Common myeloid progenitor, CD34-positive (primary cell): ENCODE measurements at regions not wholly inside any gene's neighbourhood (a gene's known extent, or its start where the extent isn't known, plus 50 kb on each side); places are given as distances from the start of the nearest gene placed in this dataset.

Experiments used
- CTCF ChIA-PET: fragments of 350-600 bp; sonication (Branson Sonifier 250); formaldehyde crosslinking; loops from one replicate; lab custom pipeline; 2021; ENCODE audit warnings: antibody characterized with exemption; lab: Charles Lee
- POLR2A ChIA-PET: fragments of 350-600 bp; sonication (Branson Sonifier 250); formaldehyde crosslinking; loops from one replicate; lab custom pipeline; 2021; ENCODE audit warnings: antibody characterized with exemption; lab: Charles Lee
- DNase-seq, 3 donors: peaks; one replicate each; pipeline versions ENCODE4 v3.0.0 to v3.0.0-alpha.2; 2013
- H3K27ac ChIP-seq, 2 experiments: 1 replicate in 1 of 2; 2 replicates in 1 of 2; pipeline ENCODE4 v1.7.0; 2013; ENCODE audit warnings: inconsistent platforms in 2 of 2, low read length in 2 of 2, mild to moderate bottlenecking in 2 of 2, low read depth in 1 of 2, moderate library complexity in 1 of 2; ENCODE audit not compliant: severe bottlenecking in 2 of 2, insufficient read depth in 1 of 2, poor library complexity in 1 of 2
- H3K27me3 ChIP-seq, 5 experiments: replicated peaks in 2 of 5; 1 replicate in 3 of 5; 2 replicates in 2 of 5; pipeline versions ENCODE4 v1.6.1 to v1.7.0; 2013; ENCODE audit warnings: low read length in 4 of 5, mild to moderate bottlenecking in 2 of 5, moderate library complexity in 2 of 5, inconsistent platforms in 1 of 5; ENCODE audit not compliant: insufficient read depth in 5 of 5, control insufficient read depth in 4 of 5
- H3K36me3 ChIP-seq, 4 experiments: 1 replicate in 2 of 4; 2 replicates in 2 of 4; pipeline versions ENCODE4 v1.6.1 to v1.7.0; 2013; ENCODE audit warnings: low read length in 3 of 4, control low read depth in 1 of 4, mild to moderate bottlenecking in 1 of 4; ENCODE audit not compliant: control insufficient read depth in 4 of 4, insufficient read depth in 4 of 4
- H3K4me1 ChIP-seq, 4 experiments: 1 replicate in 3 of 4; 2 replicates in 1 of 4; pipeline versions ENCODE4 v1.6.1 to v1.7.1; 2013; ENCODE audit warnings: low read length in 3 of 4, mild to moderate bottlenecking in 3 of 4, control low read depth in 1 of 4, inconsistent platforms in 1 of 4, moderate library complexity in 1 of 4; ENCODE audit not compliant: control insufficient read depth in 4 of 4, insufficient read depth in 4 of 4; ENCODE audit errors: control extremely low read depth in 1 of 4
- H3K4me3 ChIP-seq, 7 experiments: 1 replicate in 4 of 7; 2 replicates in 3 of 7; pipeline versions ENCODE4 v1.5.1 to v1.7.0; 2013; ENCODE audit warnings: mild to moderate bottlenecking in 7 of 7, low read length in 6 of 7, moderate library complexity in 6 of 7, inconsistent platforms in 2 of 7, low read depth in 2 of 7, control low read depth in 1 of 7; ENCODE audit not compliant: insufficient read depth in 4 of 7, control insufficient read depth in 1 of 7; ENCODE audit errors: extremely low read depth in 1 of 7
- H3K9me3 ChIP-seq, 5 experiments: 1 replicate in 4 of 5; 2 replicates in 1 of 5; pipeline versions ENCODE4 v1.6.1 to v1.7.1; 2013; ENCODE audit warnings: low read length in 4 of 5, mild to moderate bottlenecking in 2 of 5, inconsistent platforms in 1 of 5, low read depth in 1 of 5, moderate library complexity in 1 of 5; ENCODE audit not compliant: control insufficient read depth in 4 of 5, insufficient read depth in 2 of 5; ENCODE audit errors: control extremely low read depth in 1 of 5
- WGBS: methylation state at CpG from one replicate; pipeline ENCODE4 v1.1.5; 2013; ENCODE audit not compliant: insufficient coverage; 5-methylcytosine and 5-hydroxymethylcytosine counted together

GRCh38 chr3:44099566-44100297, 142.0 kb upstream of the TOPAZ1 start:
- ChIA-PET POLR2A (no interaction called here), CTCF (no interaction called here)
- Histone ChIP-seq H3K36me3 (no peaks in the 10 kb centered on the region), H3K9me3 (peaks cover 0 to 2% (median 0%) of the 10 kb centered on the region in 5 experiments), H3K4me1 (peaks cover 0 to 4% (median 0%) of the 10 kb centered on the region in 4 experiments), H3K27me3 (peaks cover 0 to 17% (median 9%) of the 10 kb centered on the region in 5 experiments), H3K27ac (no peak overlapping the region), H3K4me3 (no peak overlapping the region)
- 75% methylated on average over 2 of the region's 6 CpGs for WGBS
- DNase-seq, result no peak

- DNase-seq, result no peak
- Histone ChIP-seq H3K27me3 (peaks cover 0 to 17% (median 9%) of the 10 kb centered on the region in 5 experiments), H3K4me1 (peaks cover 0 to 8% (median 0%) of the 10 kb centered on the region in 4 experiments), H3K36me3 (no peaks in the 10 kb centered on the region), H3K27ac (no peak overlapping the region), H3K9me3 (peaks cover 0 to 2% (median 0%) of the 10 kb centered on the region in 5 experiments), H3K4me3 (no peak overlapping the region)
- POLR2A ChIA-PET, result no interaction called here
- CTCF ChIA-PET, result no interaction called here
- 83% methylated on average over 1 of the region's 2 CpGs for WGBS
Measured at GRCh38 chr3:44100298-44100695, 141.4 kb upstream of the TOPAZ1 start.

- WGBS, result 100% methylated on average over 1 of the region's 2 CpGs
- peaks cover 0 to 13% (median 0%) of the 10 kb centered on the region in 4 experiments for H3K4me1 ChIP-seq
- DNase-seq, result no peak
- H3K27ac ChIP-seq, result no peak overlapping the region
- H3K9me3 ChIP-seq, result no peaks in the 10 kb centered on the region
- H3K27me3 ChIP-seq, result peaks cover 0 to 17% (median 9%) of the 10 kb centered on the region in 5 experiments
- no peak overlapping the region for H3K4me3 ChIP-seq
- CTCF ChIA-PET, result interaction anchor here (1.0 kb wide), 1 partner anchor 10 kb away, joined by 3 read pairs; no protein-coding TSS in a partner anchor
- POLR2A ChIA-PET, result no interaction called here
- no peaks in the 10 kb centered on the region for H3K36me3 ChIP-seq
Measured at GRCh38 chr3:44104043-44104442, 137.6 kb upstream of the TOPAZ1 start.

GRCh38 chr3:44104668-44105321, 136.9 kb upstream of the TOPAZ1 start:
- 69% methylated on average over 2 of the region's 4 CpGs for WGBS
- peaks cover 0 to 13% (median 0%) of the 10 kb centered on the region in 4 experiments for H3K4me1 ChIP-seq
- ChIA-PET CTCF (interaction anchor here (0.6 to 1.2 kb wide), 3 partner anchors 9 to 103 kb away, joined by 3 read pairs; no protein-coding TSS in a partner anchor), POLR2A (no interaction called here)
- H3K27me3 ChIP-seq, result peaks cover 0 to 14% (median 9%) of the 10 kb centered on the region in 5 experiments
- peak; percentile 55 to 93 (median 91) for DNase-seq
- H3K9me3 ChIP-seq, result no peaks in the 10 kb centered on the region
- no peak overlapping the region for H3K27ac ChIP-seq
- H3K4me3 ChIP-seq, result no peak overlapping the region
- no peaks in the 10 kb centered on the region for H3K36me3 ChIP-seq

GRCh38 chr3:44105571-44105970, 136.1 kb upstream of the TOPAZ1 start:
- no peak overlapping the region for H3K27ac ChIP-seq
- H3K4me3 ChIP-seq, result no peak overlapping the region
- H3K4me1 ChIP-seq, result peaks cover 0 to 13% (median 0%) of the 10 kb centered on the region in 4 experiments
- ChIA-PET CTCF (interaction anchor here (1.2 kb wide), 1 partner anchor 12 kb away, joined by 3 read pairs; no protein-coding TSS in a partner anchor), POLR2A (no interaction called here)
- peaks cover 0 to 10% (median 9%) of the 10 kb centered on the region in 5 experiments for H3K27me3 ChIP-seq
- no peak for DNase-seq
- H3K9me3 ChIP-seq, result no peaks in the 10 kb centered on the region
- 92% methylated on average over 5 of the region's 5 CpGs for WGBS
- no peaks in the 10 kb centered on the region for H3K36me3 ChIP-seq

GRCh38 chr3:44106756-44107155, 134.9 kb upstream of the TOPAZ1 start:
- Histone ChIP-seq H3K4me1 (peaks cover 0 to 13% (median 0%) of the 10 kb centered on the region in 4 experiments), H3K27ac (no peak overlapping the region), H3K9me3 (no peaks in the 10 kb centered on the region), H3K27me3 (peaks cover 0 to 8% (median 0%) of the 10 kb centered on the region in 5 experiments), H3K4me3 (no peak overlapping the region), H3K36me3 (no peaks in the 10 kb centered on the region)
- 84% methylated on average over 4 of the region's 6 CpGs for WGBS
- ChIA-PET CTCF (interaction anchor here (1.8 kb wide), 1 partner anchor 20 kb away, joined by 4 read pairs; no protein-coding TSS in a partner anchor), POLR2A (no interaction called here)
- no peak for DNase-seq
